ENCODE measurements at regions not wholly inside any gene's neighbourhood (a gene's known extent, or its start where the extent isn't known, plus 50 kb on each side); places are given as distances from the start of the nearest gene placed in this dataset.

DNA sequence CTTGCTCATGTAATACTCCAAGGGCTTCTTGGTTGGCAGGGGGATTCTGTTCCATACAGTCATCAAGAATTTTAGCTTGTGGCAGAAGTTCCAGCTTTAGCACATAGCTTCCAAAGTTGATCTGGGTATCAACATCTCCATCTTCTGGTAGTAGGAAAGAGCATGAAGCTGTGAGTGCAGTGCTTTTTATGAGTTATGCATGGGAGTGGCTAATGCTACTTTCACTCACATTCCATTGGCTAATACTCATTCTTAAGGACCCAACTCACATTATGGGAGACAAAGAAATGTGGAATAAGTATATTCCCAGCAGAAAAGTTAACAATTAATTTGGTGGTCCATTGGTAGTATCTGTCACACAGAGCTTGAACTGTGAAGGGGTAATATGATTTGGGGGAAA is 194.2 kb upstream of the CHD1 start:
- H3K9me3 Mint-ChIP-seq (ENCODE audit: unreplicated experiment), result no peaks in the 10 kb centered on the region
- TF ChIP-seq, protein P1, sequence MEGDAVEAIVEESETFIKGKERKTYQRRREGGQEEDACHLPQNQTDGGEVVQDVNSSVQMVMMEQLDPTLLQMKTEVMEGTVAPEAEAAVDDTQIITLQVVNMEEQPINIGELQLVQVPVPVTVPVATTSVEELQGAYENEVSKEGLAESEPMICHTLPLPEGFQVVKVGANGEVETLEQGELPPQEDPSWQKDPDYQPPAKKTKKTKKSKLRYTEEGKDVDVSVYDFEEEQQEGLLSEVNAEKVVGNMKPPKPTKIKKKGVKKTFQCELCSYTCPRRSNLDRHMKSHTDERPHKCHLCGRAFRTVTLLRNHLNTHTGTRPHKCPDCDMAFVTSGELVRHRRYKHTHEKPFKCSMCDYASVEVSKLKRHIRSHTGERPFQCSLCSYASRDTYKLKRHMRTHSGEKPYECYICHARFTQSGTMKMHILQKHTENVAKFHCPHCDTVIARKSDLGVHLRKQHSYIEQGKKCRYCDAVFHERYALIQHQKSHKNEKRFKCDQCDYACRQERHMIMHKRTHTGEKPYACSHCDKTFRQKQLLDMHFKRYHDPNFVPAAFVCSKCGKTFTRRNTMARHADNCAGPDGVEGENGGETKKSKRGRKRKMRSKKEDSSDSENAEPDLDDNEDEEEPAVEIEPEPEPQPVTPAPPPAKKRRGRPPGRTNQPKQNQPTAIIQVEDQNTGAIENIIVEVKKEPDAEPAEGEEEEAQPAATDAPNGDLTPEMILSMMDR (IDR thresholded peaks at IDR 0.05; ENCODE audit: insufficient read depth in 1 of 2, low read depth in 1 of 2, low read length in 1 of 2, severe bottlenecking in 1 of 2, unreplicated experiment in 1 of 2), result no peak
- H3K27me3 ChIP-seq (replicated peaks; ENCODE audit: control insufficient read depth, insufficient read depth, low read length), result no peaks in the 10 kb centered on the region
- H3K27me3 Mint-ChIP-seq (ENCODE audit: insufficient read depth, unreplicated experiment), result no peaks in the 10 kb centered on the region
- H3K36me3 Mint-ChIP-seq (ENCODE audit: insufficient read depth, unreplicated experiment), result no peaks in the 10 kb centered on the region
- no TSS peak for BruUV-seq (replicated peaks)
- no peak overlapping the region for H3K4me3 ChIP-seq (ENCODE audit: low read depth, low read length)
- H3K9me3 ChIP-seq, result no peaks in the 10 kb centered on the region
- no peaks in the 10 kb centered on the region for H3K36me3 ChIP-seq (ENCODE audit: control insufficient read depth, insufficient read depth, low read length)
- POLR2A ChIA-PET, result no interaction called here
- no peak overlapping the region for H3K4me3 Mint-ChIP-seq (ENCODE audit: unreplicated experiment)
- peaks cover 5% of the 10 kb centered on the region; the same call in 1 of the 2 replicates for H3K4me1 ChIP-seq
- intact Hi-C loops (cut with micrococcal nuclease; ENCODE audit: unreplicated experiment), result no loop called here
- DNase-seq, result no peak
- no peaks in the 10 kb centered on the region for H3K4me1 Mint-ChIP-seq (ENCODE audit: low read depth, unreplicated experiment)
- CTCF ChIA-PET, result no interaction called here
- no peak overlapping the region for H3K27ac Mint-ChIP-seq (ENCODE audit: unreplicated experiment)

DNA sequence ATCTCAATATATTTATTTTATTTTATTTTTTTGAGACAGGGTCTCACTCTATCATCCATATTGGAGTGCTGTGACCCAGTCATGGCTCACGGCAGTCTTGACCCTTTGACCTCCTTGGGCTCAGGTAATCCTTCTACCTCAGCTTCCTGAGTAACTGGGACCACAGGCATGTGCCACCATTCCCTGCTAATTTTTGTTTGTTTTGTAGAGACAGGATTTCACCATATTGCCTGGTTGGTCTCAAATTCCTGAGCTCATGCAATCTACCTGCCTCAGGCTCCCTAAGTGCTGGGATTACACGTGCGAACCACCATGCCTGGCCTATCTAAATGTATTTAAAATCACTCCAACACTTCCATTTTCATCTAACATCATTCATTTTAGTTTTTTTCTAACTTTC is 190.5 kb upstream of the CHD1 start:
- Mint-ChIP-seq H3K4me1 (ENCODE audit: low read depth, unreplicated experiment) (no peaks in the 10 kb centered on the region), H3K36me3 (ENCODE audit: insufficient read depth, unreplicated experiment) (no peaks in the 10 kb centered on the region), H3K9me3 (ENCODE audit: unreplicated experiment) (no peaks in the 10 kb centered on the region), H3K27ac (ENCODE audit: unreplicated experiment) (no peak overlapping the region), H3K4me3 (ENCODE audit: unreplicated experiment) (no peak overlapping the region), H3K27me3 (ENCODE audit: insufficient read depth, unreplicated experiment) (no peaks in the 10 kb centered on the region)
- Histone ChIP-seq H3K27me3 (replicated peaks; ENCODE audit: control insufficient read depth, insufficient read depth, low read length) (no peaks in the 10 kb centered on the region), H3K4me3 (ENCODE audit: low read depth, low read length) (no peak overlapping the region), H3K9me3 (no peaks in the 10 kb centered on the region), H3K36me3 (ENCODE audit: control insufficient read depth, insufficient read depth, low read length) (no peaks in the 10 kb centered on the region), H3K4me1 (peaks cover 5% of the 10 kb centered on the region; the same call in 1 of the 2 replicates)
- ChIA-PET CTCF (no interaction called here), POLR2A (no interaction called here)
- TF ChIP-seq, protein P1 (IDR thresholded peaks at IDR 0.05; ENCODE audit: insufficient read depth in 1 of 2, low read depth in 1 of 2, low read length in 1 of 2, severe bottlenecking in 1 of 2, unreplicated experiment in 1 of 2), result no peak
- BruUV-seq (replicated peaks), result no TSS peak
- intact Hi-C loops (cut with micrococcal nuclease; ENCODE audit: unreplicated experiment), result no loop called here
- no peak for DNase-seq

DNA sequence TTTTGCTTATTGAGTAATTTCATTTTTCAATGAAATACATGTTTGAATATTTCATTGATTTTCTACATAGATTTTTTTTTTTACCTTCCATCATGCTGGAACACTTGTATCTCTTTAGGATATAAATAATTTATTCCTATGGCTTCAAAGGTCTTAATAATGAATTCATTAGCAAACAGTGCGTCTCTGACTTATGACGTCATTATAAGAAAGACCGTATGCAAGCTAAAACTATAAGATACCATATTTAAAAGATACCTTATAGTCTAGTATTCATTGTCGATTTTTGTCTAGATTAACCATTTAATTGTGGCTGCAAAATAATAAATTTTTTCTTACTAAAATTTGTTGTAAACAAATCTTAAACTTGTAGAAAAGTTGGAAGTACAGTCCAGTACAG is 187.7 kb upstream of the CHD1 start:
- no peak overlapping the region for H3K4me3 Mint-ChIP-seq (ENCODE audit: unreplicated experiment)
- H3K27ac Mint-ChIP-seq (ENCODE audit: unreplicated experiment), result no peak overlapping the region
- no peaks in the 10 kb centered on the region for H3K36me3 Mint-ChIP-seq (ENCODE audit: insufficient read depth, unreplicated experiment)
- no TSS peak for BruUV-seq (replicated peaks)
- Histone ChIP-seq H3K27me3 (replicated peaks; ENCODE audit: control insufficient read depth, insufficient read depth, low read length) (no peaks in the 10 kb centered on the region), H3K36me3 (ENCODE audit: control insufficient read depth, insufficient read depth, low read length) (no peaks in the 10 kb centered on the region), H3K9me3 (no peaks in the 10 kb centered on the region), H3K4me1 (no peaks in the 10 kb centered on the region), H3K4me3 (ENCODE audit: low read depth, low read length) (no peak overlapping the region)
- TF ChIP-seq, protein P1 (IDR thresholded peaks at IDR 0.05; ENCODE audit: insufficient read depth in 1 of 2, low read depth in 1 of 2, low read length in 1 of 2, severe bottlenecking in 1 of 2, unreplicated experiment in 1 of 2), result no peak
- ChIA-PET CTCF (no interaction called here), POLR2A (no interaction called here)
- no peaks in the 10 kb centered on the region for H3K9me3 Mint-ChIP-seq (ENCODE audit: unreplicated experiment)
- intact Hi-C loops (cut with micrococcal nuclease; ENCODE audit: unreplicated experiment), result no loop called here
- DNase-seq, result no peak
- no peaks in the 10 kb centered on the region for H3K4me1 Mint-ChIP-seq (ENCODE audit: low read depth, unreplicated experiment)
- H3K27me3 Mint-ChIP-seq (ENCODE audit: insufficient read depth, unreplicated experiment), result no peaks in the 10 kb centered on the region
